ENCODE measurements at regions not wholly inside any gene's neighbourhood (a gene's known extent, or its start where the extent isn't known, plus 50 kb on each side); places are given as distances from the start of the nearest gene placed in this dataset.

GRCh38 chr10:108290823-108291222, 1126.3 kb upstream of the SORCS1 start:
- TF ChIP-seq CTCF (conservative IDR thresholded peaks at IDR 0.05; ENCODE audit: low read length) (no peak), EZH2phosphoT487 (IDR thresholded peaks at IDR 0.05; ENCODE audit: borderline replicate concordance, low read depth, low read length) (no peak)

All from OCI-LY7 (cell line).